HG03175 (cell line): ENCODE measurements at regions not wholly inside any gene's neighbourhood (a gene's known extent, or its start where the extent isn't known, plus 50 kb on each side); places are given as distances from the start of the nearest gene placed in this dataset.

Experiments
- ATAC-seq: cut with Tn5 transposase; IDR thresholded peaks from one replicate; pipeline ENCODE4 v1.9.1; 2021; ENCODE audit warnings: mild to moderate bottlenecking, moderate library complexity; ENCODE audit not compliant: unreplicated experiment

GRCh38 chr17:55585629-55586028, 74.4 kb upstream of the SMIM36 start:
- no peak for ATAC-seq

- ATAC-seq: no peak
Measured at GRCh38 chr17:55584861-55585260, 73.6 kb upstream of the SMIM36 start.

- ATAC-seq: no peak
Measured at GRCh38 chr17:55584055-55584685, 72.9 kb upstream of the SMIM36 start.

GRCh38 chr17:55582897-55583296, 71.6 kb upstream of the SMIM36 start:
- ATAC-seq: no peak

- ATAC-seq: peak; percentile 37
Measured at GRCh38 chr17:55580596-55581133, 69.4 kb upstream of the SMIM36 start.

- peak; percentile 10 for ATAC-seq
Measured at GRCh38 chr17:55577687-55578086, 66.4 kb upstream of the SMIM36 start.

GRCh38 chr17:55576996-55577586, 65.8 kb upstream of the SMIM36 start:
- ATAC-seq: peak; percentile 77

GRCh38 chr17:55576237-55576995, 65.2 kb upstream of the SMIM36 start:
- ATAC-seq: no peak

- no peak for ATAC-seq
Measured at GRCh38 chr17:55575058-55575636, 63.9 kb upstream of the SMIM36 start.

- ATAC-seq: no peak
Measured at GRCh38 chr17:55572599-55572998, 61.3 kb upstream of the SMIM36 start.

- ATAC-seq: no peak
Measured at GRCh38 chr17:55572139-55572538, 60.9 kb upstream of the SMIM36 start.

GRCh38 chr17:55571095-55571494, 59.8 kb upstream of the SMIM36 start:
- ATAC-seq: no peak

- ATAC-seq: no peak
Measured at GRCh38 chr17:55570391-55570790, 59.1 kb upstream of the SMIM36 start.

GRCh38 chr17:55567240-55568214, 56.3 kb upstream of the SMIM36 start:
- ATAC-seq: no peak

- no peak for ATAC-seq
Measured at GRCh38 chr17:55564081-55564480, 52.8 kb upstream of the SMIM36 start.

- ATAC-seq: no peak
Measured at GRCh38 chr17:55563363-55563762, 52.1 kb upstream of the SMIM36 start.

- ATAC-seq: no peak
Measured at GRCh38 chr17:55561973-55562495, 50.8 kb upstream of the SMIM36 start.

GRCh38 chr17:55561316-55561972, 50.2 kb upstream of the SMIM36 start:
- ATAC-seq: no peak
